HG02870 (cell line): ENCODE measurements at regions not wholly inside any gene's neighbourhood (a gene's known extent, or its start where the extent isn't known, plus 50 kb on each side); places are given as distances from the start of the nearest gene placed in this dataset.
"Not testable (repeated sequence)": the region's sequence is repeated elsewhere in the genome, so short reads cannot be mapped to it uniquely, and the experiment has no call there.

Source experiments
- ATAC-seq: cut with Tn5 transposase; IDR thresholded peaks from one replicate; pipeline ENCODE4 v1.9.1; 2021; ENCODE audit warnings: mild to moderate bottlenecking, moderate library complexity; ENCODE audit not compliant: unreplicated experiment

- no peak for ATAC-seq
Measured at GRCh38 chr2:59761966-59762365, 791.5 kb downstream of the BCL11A start.

- ATAC-seq, result no peak
Measured at GRCh38 chr2:59756150-59756549, 797.3 kb downstream of the BCL11A start.

DNA sequence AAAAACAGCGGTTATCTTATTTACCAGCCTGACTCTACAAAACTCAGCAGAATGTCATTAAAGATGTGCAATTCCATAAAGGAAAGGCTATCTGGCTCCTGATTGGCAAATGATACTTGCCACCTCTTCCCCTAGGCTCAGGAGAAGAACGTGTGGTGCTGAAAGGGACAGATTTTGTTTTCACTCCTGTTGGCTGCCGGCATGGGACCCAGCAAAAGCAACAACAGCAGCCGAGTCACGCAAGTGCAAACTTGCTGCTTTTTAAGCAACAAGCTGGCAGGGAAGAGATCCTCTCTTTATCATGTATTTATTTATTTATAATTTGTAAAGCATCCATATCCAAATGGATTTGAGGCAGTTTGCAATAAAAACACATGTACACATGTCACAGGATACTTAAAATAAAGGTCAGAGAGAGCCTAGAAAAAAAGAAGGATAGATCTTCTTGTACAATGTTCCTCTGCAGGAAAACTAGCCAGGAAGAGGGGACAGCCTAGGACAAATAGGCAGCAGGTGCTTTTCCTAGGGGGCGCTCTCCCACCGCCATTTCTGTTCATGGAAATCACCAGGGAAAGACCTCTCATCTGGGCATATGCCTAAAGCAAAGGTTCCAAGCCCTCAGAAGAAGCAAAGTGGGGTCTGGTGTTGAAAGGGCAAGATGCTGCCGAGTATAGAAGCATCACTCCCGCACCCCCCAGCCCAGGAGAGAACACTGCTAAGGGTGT lies 799.3 kb downstream of the BCL11A start:
- no peak for ATAC-seq

DNA sequence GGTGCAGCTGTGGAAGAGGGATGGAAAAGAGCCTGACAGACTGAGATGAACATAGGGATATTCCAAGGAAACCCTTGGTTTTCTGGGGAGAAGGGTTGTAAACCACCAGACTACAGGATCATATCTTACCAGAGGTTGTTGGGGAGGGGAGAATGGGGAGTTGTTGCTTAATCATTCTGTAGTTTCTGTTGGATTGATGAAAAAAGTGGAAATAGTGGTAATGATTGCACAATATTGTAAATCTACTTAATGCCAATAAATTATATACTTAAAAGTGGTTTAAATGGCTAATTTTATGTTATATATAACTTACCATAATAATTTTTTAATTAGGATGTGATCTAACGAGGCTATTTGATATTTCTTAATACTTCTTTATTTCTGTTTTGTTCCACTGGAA lies 800.9 kb downstream of the BCL11A start:
- ATAC-seq, result no peak

GRCh38 chr2:59752071-59752470 lies 801.4 kb downstream of the BCL11A start:
- ATAC-seq, result no peak

DNA sequence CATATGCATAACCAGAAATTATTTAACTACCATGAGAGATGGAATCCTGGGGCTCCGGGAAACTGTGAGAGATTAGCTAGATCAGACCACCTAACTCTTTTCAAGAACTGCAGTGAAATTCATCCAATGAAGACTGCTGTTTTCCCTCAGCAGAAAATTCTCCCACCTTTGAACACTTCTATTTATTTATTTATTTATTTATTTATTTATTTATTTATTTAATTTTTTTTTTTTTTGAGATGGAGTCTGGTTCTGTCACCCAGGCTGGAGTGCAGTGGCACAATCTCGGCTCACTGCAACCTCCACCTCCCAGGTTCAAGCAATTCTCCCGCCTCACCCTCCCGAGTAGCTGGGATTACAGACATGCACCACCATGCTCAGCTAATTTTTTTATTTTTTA lies 802.2 kb downstream of the BCL11A start:
- ATAC-seq, result not testable (repeated sequence)

GRCh38 chr2:59746291-59746690 lies 807.2 kb downstream of the BCL11A start:
- no peak for ATAC-seq

- no peak for ATAC-seq
Measured at GRCh38 chr2:59745085-59745484, 808.4 kb downstream of the BCL11A start.

- no peak for ATAC-seq
Measured at GRCh38 chr2:59744436-59744835, 809.0 kb downstream of the BCL11A start.

DNA sequence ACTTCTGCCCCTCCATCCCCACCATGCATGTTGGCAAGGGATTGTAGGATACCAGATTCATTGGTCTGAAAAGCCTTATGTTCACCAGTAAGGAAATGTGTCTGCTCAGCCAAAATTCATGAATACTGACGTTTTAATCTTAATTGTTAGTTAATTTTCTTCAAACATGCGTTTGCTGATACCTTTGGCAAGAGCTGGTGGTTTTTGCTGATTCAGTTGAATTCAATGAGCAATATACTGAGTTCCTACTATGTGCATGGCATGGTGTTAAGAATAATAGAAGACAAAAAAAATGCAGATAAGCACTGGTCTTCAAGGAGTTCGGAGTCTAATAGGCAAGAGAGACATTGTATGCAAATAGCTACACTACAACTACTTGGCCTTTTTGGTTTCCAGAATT lies 811.6 kb downstream of the BCL11A start:
- ATAC-seq, result no peak

DNA sequence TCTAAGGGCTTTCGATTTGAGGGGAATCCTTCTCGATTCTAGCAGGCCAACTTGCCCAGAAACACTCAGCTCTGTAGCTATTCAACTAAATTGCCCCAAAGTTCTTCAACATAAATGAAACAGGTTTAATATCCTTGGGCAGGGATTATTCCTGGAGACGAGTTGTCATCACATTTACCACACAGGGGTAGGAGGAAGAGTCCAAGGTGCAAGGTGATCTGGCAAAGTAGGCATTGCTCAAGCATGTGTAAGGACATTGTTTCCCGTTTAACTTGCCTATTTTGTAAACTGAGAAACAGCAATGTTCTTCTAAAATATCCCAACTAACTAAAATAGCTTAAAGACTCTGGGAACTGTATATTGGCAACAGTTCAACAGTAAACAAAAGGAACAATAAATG lies 814.3 kb downstream of the BCL11A start:
- ATAC-seq, result no peak

DNA sequence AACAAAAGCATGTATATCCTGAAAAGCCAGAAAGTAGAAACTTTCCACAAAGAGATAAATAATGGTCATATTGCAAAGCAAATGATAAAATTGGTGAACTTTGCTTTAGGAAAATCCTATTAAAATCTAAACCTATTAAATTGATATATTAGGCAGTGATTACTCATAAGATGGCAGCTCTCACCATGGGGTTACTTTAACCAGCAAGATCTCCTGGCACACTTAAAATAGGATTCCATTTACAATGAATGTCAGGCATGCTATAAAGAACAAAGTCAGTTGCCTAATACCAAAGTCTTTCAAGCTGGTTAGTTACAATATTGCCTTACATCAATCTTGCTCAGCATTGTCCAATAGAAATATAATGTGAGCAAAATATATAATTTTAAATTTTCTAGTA lies 816.2 kb downstream of the BCL11A start:
- no peak for ATAC-seq

GRCh38 chr2:59734743-59735142 lies 818.7 kb downstream of the BCL11A start:
- no peak for ATAC-seq

DNA sequence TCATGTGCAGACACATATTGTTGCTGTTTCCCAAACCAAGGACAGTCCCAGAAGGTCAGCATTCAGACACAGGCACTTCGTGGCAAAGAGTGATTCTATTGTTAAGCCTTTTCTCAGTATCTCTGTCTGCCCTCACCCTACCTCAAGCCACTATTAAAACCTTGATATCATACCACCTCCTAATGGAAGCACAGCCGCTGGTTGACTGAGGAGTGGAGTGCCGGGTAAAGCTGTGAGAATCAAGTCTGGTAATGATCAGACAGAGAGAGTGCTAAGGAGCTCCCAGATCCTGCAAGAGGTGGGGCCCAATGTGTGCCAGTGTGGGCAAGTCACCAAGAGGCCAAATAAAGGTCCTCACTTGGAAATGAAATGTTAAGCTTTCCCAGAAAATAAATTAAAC lies 819.5 kb downstream of the BCL11A start:
- no peak for ATAC-seq

- no peak for ATAC-seq
Measured at GRCh38 chr2:59733567-59733930, 819.9 kb downstream of the BCL11A start.

DNA sequence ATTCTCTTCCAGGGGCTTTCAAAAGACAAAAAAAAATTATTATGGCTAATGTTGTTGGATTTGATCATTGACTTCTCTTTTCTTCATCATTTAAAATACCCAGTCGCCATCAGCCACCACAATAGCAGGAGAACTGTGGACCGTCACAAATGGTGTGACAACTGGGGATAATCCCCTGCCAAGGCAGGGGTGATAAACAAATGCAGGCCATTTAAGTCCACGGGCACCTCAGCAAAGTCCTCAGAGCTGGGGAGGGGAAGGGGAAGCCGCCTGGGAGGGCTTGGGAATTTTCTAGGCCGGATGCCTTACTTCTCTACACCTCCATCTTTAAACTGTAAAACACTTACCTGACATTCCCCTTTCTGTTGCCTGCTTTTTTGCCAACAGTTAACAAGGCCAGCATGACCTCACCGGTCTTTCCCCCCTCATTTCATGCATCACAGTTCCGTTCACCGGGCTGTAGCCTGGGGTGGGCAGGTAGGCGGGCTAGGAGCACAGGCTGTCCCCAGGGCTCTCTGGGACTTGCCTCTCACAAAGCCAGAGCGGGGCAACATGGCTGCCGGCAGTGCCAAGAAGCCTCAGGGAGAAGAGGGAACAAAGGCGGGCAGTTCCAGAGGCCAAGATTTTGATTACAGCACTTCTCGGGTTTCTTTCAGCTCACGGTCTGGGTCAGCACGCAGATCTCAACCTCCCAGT lies 820.4 kb downstream of the BCL11A start:
- no peak for ATAC-seq

DNA sequence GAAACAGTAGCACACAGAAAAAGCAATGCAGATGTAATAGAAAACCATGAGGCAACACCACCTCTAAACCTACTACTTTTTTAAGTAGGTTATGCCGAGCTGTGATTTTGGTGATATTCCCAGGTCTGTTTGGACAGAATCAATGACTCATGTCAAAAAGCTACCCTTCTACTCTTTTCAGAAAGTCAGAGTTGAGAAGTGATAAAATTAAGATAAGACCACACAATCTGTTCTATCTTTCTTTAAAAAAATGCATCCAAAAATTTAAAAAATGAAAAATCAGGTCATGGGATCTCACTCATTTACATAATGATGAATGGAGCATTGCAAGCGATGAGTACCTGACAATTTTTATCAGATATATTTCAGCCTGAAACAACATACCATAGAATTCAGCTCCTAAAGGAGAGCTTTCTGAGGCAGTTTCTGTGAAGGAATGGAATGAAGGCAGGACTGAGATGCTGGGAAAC lies 826.3 kb downstream of the BCL11A start:
- no peak for ATAC-seq

DNA sequence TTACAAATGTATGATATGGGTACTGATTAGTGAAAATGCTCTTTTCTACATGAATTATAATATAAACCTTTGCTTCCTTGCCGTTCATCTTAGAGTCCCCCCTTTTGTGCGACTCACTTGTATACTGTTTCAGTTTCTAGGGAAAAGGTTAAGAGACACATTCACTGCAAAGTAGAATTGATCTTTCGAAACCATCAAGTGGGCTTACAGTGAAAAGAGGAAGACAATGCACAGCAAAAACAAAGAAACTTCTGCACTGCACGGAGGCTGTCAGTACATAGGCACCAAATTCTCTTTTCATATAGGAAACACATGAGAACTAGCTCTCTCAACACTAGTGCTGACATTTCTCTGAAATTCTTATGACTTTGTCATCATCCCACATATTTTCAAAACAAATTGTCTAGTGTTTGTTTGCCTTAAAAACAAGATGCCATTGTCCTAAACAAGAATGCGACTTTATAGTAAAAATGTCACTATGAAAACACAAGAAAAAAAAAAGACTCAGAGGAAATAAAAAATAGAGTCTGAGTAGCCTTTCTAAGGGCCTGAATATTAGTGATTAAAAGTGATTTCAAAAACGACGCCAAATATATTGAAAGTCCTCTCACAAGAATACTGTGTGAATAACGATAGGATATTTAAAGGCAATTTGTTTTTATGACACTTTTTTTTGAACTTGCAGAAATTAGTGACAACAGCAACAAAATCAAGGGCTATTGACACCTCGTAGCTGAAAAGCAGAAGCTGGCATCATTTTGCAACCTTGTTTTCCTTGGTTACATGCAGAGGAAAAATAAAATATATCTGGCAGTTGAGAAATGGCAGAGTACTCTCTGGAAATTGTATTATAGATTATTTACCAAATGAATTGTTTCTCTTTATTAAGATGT lies 827.0 kb downstream of the BCL11A start:
- no peak for ATAC-seq

GRCh38 chr2:59724746-59725145 lies 828.7 kb downstream of the BCL11A start:
- no peak for ATAC-seq

DNA sequence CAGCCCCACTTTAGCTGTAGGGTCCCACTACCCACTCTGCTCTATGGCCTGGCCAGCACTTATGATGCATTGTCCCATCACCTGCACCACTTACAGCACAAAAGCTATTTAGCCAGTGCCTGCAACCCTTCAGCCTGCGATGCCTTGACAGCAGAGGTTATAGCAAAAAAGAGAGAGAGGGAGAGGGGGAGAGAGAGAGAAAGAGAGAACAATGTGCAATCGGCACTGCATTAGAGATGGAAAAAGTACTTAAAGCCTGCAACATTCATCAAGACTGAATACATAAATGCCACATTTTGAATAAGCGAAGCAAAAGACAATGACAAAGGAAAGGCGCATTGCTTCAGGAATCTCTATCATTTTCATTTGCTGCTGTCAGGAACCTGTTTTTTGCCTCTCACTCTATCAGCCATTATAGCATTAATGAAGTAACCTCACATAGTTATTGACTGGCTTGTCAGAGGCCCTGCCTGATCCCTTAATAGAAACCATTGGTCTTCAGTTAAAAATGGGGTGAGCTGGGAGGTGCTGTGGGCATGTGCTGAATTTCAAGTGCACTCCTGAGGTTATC lies 833.1 kb downstream of the BCL11A start:
- ATAC-seq, result no peak

GRCh38 chr2:59713577-59713976 lies 839.9 kb downstream of the BCL11A start:
- no peak for ATAC-seq
